HG02678 (cell line): ENCODE measurements at regions not wholly inside any gene's neighbourhood (a gene's known extent, or its start where the extent isn't known, plus 50 kb on each side); places are given as distances from the start of the nearest gene placed in this dataset.

ENCODE experiments used
- ATAC-seq: cut with Tn5 transposase; IDR thresholded peaks from one replicate; pipeline ENCODE4 v1.9.1; 2021; ENCODE audit warnings: mild to moderate bottlenecking, moderate library complexity; ENCODE audit not compliant: unreplicated experiment

- ATAC-seq = no peak
Measured at GRCh38 chr3:104854468-104854867, 512.2 kb upstream of the ALCAM start.

- no peak for ATAC-seq
Measured at GRCh38 chr3:104855702-104856101, 511.0 kb upstream of the ALCAM start.

GRCh38 chr3:104856741-104857140 lies 510.0 kb upstream of the ALCAM start:
- ATAC-seq = no peak

GRCh38 chr3:104868291-104868690 lies 498.4 kb upstream of the ALCAM start:
- ATAC-seq = no peak

- ATAC-seq = no peak
Measured at GRCh38 chr3:104870276-104870675, 496.4 kb upstream of the ALCAM start.

GRCh38 chr3:104873331-104873730 lies 493.4 kb upstream of the ALCAM start:
- no peak for ATAC-seq

GRCh38 chr3:104878395-104878794 lies 488.3 kb upstream of the ALCAM start:
- no peak for ATAC-seq

- ATAC-seq = no peak
Measured at GRCh38 chr3:104879919-104880318, 486.8 kb upstream of the ALCAM start.

- no peak for ATAC-seq
Measured at GRCh38 chr3:104885214-104885814, 481.4 kb upstream of the ALCAM start.

GRCh38 chr3:104886220-104886995 lies 480.3 kb upstream of the ALCAM start:
- no peak for ATAC-seq

- no peak for ATAC-seq
Measured at GRCh38 chr3:104887069-104887468, 479.6 kb upstream of the ALCAM start.

GRCh38 chr3:104887619-104888018 lies 479.1 kb upstream of the ALCAM start:
- ATAC-seq = no peak

GRCh38 chr3:104892044-104892443 lies 474.7 kb upstream of the ALCAM start:
- ATAC-seq = no peak

- no peak for ATAC-seq
Measured at GRCh38 chr3:104896624-104897023, 470.1 kb upstream of the ALCAM start.

- no peak for ATAC-seq
Measured at GRCh38 chr3:104901396-104901795, 465.3 kb upstream of the ALCAM start.

GRCh38 chr3:104903064-104903463 lies 463.6 kb upstream of the ALCAM start:
- no peak for ATAC-seq

- no peak for ATAC-seq
Measured at GRCh38 chr3:104906001-104906639, 460.6 kb upstream of the ALCAM start.

- ATAC-seq = no peak
Measured at GRCh38 chr3:104907507-104907906, 459.2 kb upstream of the ALCAM start.

GRCh38 chr3:104908761-104909160 lies 457.9 kb upstream of the ALCAM start:
- ATAC-seq = no peak

GRCh38 chr3:104909198-104909597 lies 457.5 kb upstream of the ALCAM start:
- ATAC-seq = no peak

- ATAC-seq = no peak
Measured at GRCh38 chr3:104909721-104910120, 457.0 kb upstream of the ALCAM start.

GRCh38 chr3:104911376-104911775 lies 455.3 kb upstream of the ALCAM start:
- ATAC-seq = no peak
